ENCODE measurements at regions not wholly inside any gene's neighbourhood (a gene's known extent, or its start where the extent isn't known, plus 50 kb on each side); places are given as distances from the start of the nearest gene placed in this dataset.
"Not testable (repeated sequence)": the region's sequence is repeated elsewhere in the genome, so short reads cannot be mapped to it uniquely, and the experiment has no call there.

GRCh38 chrX:150217609-150218008, 145.5 kb upstream of the MAMLD1 start:
- DNase-seq = no peak

- no peak for DNase-seq
Measured at GRCh38 chrX:150219374-150220185, 143.5 kb upstream of the MAMLD1 start.

DNA sequence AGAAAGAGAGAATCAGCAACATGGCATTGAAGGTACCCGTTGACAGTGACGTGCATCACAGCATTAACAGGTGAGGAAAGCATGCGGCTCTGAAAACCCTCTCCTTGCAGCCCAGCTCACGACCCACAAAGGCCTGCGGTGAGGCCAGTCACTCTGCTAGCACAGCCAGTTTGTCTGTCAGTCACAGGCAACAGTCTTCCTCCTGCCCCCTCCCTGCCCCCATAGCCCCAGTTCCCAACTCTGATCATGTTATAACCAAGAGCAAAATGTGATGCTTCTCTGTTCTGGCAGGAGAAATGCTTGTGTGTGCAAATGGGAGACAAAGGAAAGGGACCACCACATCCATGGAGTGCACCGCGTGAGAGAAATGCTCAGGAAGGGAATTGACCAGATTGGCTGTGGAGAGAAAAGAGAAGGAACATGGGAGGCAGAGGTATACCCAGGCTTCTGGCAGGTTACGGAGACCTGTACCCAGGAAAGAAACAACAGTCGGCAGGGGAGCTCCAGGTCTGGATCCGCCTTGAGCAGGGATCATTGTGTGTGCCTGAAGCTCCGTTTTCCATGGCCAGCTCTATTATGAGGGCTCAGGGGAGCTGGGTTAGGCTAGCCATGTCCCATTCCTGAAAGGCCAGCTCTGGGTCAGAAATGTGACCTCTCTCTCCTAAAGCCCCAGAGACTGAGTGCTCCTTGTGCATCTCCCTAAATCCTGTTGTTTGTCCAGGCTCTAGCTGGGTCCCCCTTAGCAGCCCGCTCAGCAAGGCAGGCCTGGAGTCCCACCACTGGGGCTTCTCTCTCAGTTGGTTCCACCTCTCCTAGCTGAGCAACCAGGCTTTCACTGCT, 139.7 kb upstream of the MAMLD1 start:
- DNase-seq = no peak

DNA sequence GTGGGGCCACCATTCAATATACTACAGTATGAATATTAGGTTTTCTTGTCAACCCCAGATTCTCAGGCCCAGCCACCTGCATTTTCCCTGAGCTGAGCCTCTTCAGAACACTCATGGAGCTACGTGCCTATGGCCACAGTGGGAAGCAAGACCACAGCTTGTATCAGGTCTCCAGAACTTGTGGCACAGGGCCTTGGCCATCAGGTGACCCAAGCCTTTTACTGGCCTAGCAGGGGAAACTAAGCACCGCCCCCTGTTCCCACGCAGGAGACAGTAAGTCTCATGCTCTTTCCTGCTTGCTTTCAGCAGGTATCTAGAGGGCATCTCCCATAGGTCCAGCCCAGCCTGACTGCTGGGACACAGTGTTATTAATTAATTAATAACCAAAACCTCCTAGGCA, 138.4 kb upstream of the MAMLD1 start:
- DNase-seq = no peak

DNA sequence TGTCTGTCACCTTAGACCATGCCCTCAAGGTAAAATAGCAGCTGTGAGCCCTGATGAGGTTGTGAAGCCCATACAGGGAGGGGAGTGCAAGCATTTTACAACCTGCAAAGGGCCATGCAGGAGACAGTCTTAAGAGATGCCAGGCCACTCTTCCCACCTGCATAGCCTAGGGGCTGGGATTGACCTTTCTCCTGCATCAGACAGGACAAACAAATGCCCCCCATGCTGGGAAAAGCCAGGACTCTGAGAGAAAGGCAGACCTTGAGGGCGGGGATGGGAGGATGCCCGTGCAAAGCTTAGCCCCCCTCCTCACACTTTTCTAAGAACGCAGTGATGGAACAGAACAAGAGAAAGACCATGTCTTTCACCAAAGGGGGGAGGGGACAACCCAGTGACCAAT, 137.9 kb upstream of the MAMLD1 start:
- no peak for DNase-seq

DNA sequence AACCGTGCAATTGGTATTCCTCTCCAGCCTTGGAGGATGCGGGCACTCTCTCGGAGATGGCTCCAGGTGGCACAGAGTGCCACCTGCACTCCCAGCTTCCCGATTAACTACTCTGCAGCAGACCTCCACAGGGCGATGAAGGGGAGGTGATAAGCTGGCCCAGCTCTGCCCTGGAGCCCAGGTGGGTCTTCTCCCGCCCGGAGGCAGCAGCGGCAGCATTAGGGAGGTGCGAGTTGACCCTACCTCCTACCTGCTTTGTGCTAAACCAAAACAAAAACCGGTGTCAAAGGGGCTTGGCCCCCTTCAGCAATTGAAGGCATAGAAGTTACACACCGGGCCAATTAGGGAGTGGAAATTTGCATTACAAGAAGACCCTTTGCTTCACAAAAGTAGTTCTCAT, 137.4 kb upstream of the MAMLD1 start:
- DNase-seq = no peak

- DNase-seq = no peak
Measured at GRCh38 chrX:150226223-150226965, 136.7 kb upstream of the MAMLD1 start.

DNA sequence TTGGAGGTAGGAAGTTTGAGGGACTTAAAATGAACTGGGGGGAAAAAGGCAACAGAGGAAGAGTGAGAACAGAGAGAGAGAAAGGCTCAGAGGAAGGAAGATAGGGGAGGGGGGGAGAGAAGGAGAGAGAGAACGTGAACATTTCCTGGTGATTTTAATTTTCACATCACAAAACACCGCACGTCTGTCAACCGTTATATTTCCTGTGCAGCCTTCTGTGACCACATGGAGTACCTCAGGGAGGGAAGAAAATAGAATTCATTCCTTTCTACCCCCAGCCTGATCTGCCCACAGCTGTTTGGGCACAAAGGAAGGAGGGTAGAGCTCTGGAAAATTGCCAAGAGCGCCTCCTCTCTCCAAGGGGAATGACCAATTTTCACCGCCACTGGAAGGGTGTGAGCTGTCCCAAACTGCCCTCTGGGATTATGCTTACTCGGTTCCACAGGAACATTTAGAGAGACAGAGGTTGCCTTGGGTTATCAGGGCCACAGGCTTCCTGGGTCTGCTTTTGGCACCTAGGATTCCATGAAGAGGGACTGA, 135.7 kb upstream of the MAMLD1 start:
- no peak for DNase-seq

DNA sequence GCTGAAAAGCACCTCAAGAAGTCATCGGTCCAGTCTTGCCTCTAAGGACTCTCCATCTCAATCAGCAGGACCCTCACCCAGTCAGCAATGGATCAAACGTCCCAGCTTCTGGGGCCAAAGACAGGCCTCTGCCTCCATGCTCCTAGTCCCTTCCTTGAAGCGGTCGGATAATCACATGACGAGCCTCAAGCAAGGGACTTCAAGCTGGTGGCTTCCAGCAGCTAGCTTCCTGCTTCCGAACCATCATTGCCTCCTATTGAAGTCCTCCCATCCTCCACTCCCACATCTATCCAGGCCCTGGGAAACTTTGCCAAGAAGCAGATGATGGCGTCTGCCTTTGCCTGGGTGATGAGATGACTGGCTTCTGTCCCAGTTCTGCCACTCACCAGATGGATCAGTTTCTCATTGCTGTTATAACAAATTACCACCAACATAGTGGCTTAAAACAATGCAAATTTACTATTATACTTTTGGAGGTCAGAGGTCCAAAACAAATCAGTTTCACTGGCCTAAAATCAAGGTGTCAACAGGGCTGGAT, 135.2 kb upstream of the MAMLD1 start:
- no peak for DNase-seq

GRCh38 chrX:150228431-150228830, 134.7 kb upstream of the MAMLD1 start:
- DNase-seq = no peak

DNA sequence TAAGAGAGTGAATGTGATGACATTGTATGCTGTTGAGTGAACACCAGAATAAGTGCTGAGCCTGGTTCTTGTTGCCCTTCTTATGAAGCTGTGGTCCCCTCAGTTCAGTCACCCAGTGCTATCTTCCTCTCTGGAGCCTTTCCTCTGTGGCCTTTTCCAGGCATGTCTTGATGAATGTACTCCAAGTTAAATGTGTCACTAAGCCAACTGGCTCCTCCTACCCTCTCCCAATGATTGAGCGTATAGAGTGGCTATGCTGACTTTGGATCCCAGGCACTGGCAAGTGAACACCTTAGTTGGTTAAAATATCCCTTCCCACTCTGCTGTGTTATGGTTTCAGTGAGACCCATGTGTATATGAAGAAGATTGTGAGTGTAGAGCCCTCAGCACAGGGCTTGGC, 134.1 kb upstream of the MAMLD1 start:
- DNase-seq = no peak

DNA sequence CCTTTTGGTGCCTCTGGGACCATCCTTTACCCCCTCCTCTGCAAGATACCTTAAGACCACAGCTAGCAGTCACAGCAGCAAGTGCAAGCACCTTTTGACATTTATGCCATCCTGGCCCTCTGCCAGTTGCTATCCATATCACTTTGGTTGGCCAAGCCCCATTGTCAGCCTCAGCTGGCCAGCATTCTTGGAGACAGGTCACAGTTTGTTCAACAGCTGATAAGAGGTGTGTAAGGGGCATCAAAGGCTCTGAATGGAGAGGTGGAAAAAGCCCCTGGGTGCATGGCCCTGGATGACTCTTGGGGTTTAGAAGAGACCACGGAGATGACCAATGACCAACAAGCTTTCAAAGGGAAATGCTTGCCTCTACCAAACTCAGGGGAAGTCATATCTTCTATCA, 133.6 kb upstream of the MAMLD1 start:
- DNase-seq = no peak

DNA sequence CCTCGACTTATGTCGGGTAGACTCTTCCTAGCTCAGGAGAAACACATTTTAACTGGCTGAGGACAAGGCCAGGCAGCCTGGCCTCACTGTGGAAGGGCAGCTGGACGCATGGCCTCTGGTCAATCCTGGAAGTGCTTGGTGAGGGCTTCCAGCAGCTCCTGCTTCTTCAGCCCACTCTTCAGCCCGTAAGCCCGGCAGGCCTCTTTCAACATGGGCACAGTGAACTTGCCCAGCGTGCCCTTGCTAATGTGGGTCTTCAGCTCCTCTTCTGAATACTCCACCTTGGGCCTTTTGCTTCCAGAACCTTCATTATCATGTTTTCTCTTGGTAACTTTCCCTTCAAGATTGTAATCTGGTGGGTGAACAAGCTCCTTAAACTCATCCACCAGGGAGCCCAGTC, 132.2 kb upstream of the MAMLD1 start:
- not testable (repeated sequence) for DNase-seq

GRCh38 chrX:150231368-150231767, 131.7 kb upstream of the MAMLD1 start:
- not testable (repeated sequence) for DNase-seq

- not testable (repeated sequence) for DNase-seq
Measured at GRCh38 chrX:150232222-150232621, 130.9 kb upstream of the MAMLD1 start.

DNA sequence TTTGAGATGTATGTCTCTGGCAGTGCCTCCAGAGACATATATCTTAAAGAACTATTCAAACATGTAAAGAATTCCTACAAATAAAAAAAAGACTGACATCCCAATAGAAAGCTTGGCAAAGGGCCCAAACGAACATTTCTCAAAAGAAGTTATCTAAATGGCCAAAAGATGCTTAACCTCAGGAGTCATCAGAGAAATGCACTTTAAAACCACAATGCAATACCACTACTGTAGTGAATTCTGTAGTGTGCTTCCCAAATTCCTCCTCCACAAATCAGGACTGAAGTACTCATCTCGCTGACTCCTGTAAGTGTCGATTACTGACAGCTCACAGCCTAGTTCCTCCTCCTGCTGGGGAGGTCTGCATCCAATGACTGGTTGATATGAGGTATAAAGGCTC, 129.0 kb upstream of the MAMLD1 start:
- DNase-seq = no peak

DNA sequence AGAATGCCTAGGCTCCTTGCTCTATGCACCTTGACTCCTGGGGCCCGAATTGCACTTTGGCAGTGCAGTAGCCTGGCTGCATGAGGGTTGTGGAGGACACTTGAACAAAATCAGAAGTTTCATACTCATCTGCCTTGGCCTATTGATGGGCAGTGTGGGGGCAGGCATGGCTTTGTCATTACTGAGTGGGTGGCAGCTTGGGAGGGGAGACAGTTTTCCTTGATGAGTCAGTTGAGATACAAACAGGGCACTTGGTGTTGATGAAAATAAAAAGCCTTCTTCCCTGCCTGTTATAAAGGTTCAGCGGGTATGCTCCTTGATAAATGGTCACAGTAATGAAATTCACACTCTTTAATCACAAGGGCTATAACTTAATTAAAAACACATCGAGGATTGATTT, 126.8 kb upstream of the MAMLD1 start:
- DNase-seq = no peak

DNA sequence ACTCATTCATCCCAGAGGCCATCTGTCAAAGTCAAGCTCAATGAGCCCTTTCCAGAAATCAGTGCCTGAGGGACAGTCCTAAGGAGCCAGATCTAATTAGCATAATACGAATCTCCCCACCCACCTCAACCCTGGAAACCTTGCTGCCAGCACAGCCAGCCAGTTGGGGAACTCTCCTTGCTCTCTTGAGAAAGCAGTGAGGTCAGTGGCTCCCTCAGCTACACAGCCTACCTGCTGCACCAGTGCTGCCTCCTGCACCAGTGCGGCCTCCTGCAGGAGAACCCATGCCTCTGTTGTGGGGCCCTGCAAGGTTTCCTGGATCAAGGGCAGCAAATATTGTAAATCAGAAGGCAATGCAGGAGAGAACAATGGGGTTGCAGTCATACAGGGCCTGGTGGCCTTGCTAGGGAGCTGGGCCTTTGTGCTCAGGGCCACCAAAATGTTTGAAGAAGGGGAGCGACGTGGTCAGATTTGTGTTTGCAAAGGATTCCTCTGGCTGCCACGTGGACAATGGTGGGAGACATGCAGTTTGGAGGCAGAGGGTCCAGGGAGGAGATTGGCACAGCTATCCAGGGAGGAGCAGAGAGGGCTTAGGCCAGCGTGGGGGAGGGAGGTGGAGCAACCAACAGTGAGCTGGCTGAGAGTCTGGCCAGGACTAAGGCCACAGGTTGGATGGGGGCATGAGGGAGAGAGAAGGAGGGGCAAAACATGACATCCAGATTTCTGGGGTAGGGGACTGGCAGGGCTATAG, 124.3 kb upstream of the MAMLD1 start:
- DNase-seq = no peak

DNA sequence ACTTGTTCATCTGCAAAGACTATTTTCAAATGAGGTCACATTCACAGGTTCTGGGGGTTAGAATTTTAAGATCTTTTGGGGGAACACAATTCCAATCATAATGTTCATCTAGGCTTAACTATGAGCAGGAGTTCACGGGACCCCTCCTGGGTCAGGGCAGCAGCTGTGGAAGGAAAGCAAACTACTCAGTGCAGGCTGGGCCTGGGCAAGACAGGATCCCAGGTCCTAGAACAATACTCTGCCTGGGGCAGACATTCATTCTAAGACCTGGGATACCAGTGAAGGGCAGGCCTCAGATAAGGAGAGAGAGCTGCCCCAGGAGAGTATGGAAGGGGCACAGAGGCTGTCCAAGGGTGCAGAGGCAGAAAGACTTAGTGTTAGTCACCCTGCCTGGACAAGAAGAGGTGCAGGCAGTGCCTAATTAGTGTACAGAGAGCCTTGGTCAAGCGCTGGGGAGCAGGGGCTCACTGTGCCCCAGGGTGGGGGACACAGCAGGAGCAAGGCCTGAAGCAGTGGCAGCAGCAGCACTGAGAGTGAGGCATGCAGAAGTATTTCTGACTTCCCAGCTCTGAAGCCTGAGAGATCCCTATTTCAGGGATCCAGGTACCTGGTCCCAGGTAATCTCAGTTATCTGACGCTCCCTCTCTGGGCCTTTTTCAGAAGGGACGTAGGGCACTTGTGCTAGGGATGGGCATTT, 123.0 kb upstream of the MAMLD1 start:
- no peak for DNase-seq

- DNase-seq = no peak
Measured at GRCh38 chrX:150240643-150240970, 122.5 kb upstream of the MAMLD1 start.

DNA sequence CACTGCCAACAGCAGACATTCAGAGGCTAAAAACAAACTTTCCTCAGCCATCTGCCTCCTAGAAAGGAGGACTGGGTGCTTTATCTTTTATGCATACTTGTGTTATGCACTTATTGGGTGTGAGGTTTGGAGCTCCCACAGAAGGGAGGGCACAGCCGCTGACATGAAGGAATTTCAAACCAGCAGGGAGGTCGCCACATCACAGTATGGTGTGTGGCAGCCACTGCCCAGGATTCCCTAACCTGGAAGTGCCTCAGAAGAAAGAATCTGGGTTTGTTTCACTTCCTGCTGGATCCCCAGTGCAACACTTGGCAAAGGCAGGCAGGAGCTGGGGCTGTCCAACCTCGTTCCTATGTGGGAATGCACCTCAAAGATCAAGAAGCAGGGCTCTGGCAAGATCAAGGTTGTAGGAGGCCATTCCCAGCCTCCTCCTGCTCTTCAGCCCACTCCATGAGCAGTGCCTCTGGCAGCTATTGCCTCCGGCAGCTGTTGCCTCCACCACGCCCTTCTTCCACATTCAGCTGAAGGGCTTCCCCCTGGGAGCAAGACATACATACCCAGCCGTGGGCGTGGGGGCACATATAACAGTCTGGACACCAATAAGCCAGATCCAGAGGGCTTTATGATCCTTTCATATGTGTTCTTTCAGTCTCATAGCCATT, 109.0 kb upstream of the MAMLD1 start:
- DNase-seq = no peak

Measured in hippocampal formation (tissue), 2 donors.